ENCODE measurements at regions not wholly inside any gene's neighbourhood (a gene's known extent, or its start where the extent isn't known, plus 50 kb on each side); places are given as distances from the start of the nearest gene placed in this dataset.

- Histone ChIP-seq H3K36me3 (ENCODE audit: insufficient read depth, low read length) (no peaks in the 10 kb centered on the region), H3K4me1 (ENCODE audit: low read length) (no peaks in the 10 kb centered on the region), H3K4me2 (ENCODE audit: low read depth, low read length, poor library complexity, severe bottlenecking) (no peak overlapping the region), H3K79me2 (ENCODE audit: low read length) (no peaks in the 10 kb centered on the region), H3K27me3 (ENCODE audit: low read length) (no peaks in the 10 kb centered on the region), H3K27ac (ENCODE audit: low read length) (no peak overlapping the region), H3K9me3 (ENCODE audit: low read length) (no peaks in the 10 kb centered on the region), H2AFZ (ENCODE audit: low read length) (no peak overlapping the region), H3K9ac (ENCODE audit: low read length) (no peak overlapping the region), H3K9me2 (replicated peaks; ENCODE audit: insufficient read depth, low read length) (no peaks in the 10 kb centered on the region), H3K4me3 (ENCODE audit: low read length) (no peak overlapping the region), H4K20me1 (ENCODE audit: insufficient read depth, low read depth, low read length) (no peaks in the 10 kb centered on the region)
- no peak for DNase-seq
Observed at GRCh38 chr5:68141494-68141893, 74.1 kb upstream of the PIK3R1 start.

- no peak overlapping the region for H3K4me2 ChIP-seq (ENCODE audit: low read depth, low read length, poor library complexity, severe bottlenecking)
- H4K20me1 ChIP-seq (ENCODE audit: insufficient read depth, low read depth, low read length), result no peaks in the 10 kb centered on the region
- no peak overlapping the region for H2AFZ ChIP-seq (ENCODE audit: low read length)
- no peaks in the 10 kb centered on the region for H3K4me1 ChIP-seq (ENCODE audit: low read length)
- no peak overlapping the region for H3K27ac ChIP-seq (ENCODE audit: low read length)
- no peaks in the 10 kb centered on the region for H3K9me3 ChIP-seq (ENCODE audit: low read length)
- H3K36me3 ChIP-seq (ENCODE audit: insufficient read depth, low read length), result no peaks in the 10 kb centered on the region
- no peak overlapping the region for H3K4me3 ChIP-seq (ENCODE audit: low read length)
- no peaks in the 10 kb centered on the region for H3K27me3 ChIP-seq (ENCODE audit: low read length)
- no peak overlapping the region for H3K9ac ChIP-seq (ENCODE audit: low read length)
- H3K9me2 ChIP-seq (replicated peaks; ENCODE audit: insufficient read depth, low read length), result no peaks in the 10 kb centered on the region
- no peaks in the 10 kb centered on the region for H3K79me2 ChIP-seq (ENCODE audit: low read length)
- DNase-seq, result no peak
Observed at GRCh38 chr5:68140763-68141162, 74.8 kb upstream of the PIK3R1 start.

GRCh38 chr5:68139611-68140441 is 75.7 kb upstream of the PIK3R1 start:
- no peaks in the 10 kb centered on the region for H4K20me1 ChIP-seq (ENCODE audit: insufficient read depth, low read depth, low read length)
- H3K4me2 ChIP-seq (ENCODE audit: low read depth, low read length, poor library complexity, severe bottlenecking), result no peak overlapping the region
- no peaks in the 10 kb centered on the region for H3K9me2 ChIP-seq (replicated peaks; ENCODE audit: insufficient read depth, low read length)
- no peaks in the 10 kb centered on the region for H3K4me1 ChIP-seq (ENCODE audit: low read length)
- DNase-seq, result no peak
- no peak overlapping the region for H2AFZ ChIP-seq (ENCODE audit: low read length)
- H3K36me3 ChIP-seq (ENCODE audit: insufficient read depth, low read length), result no peaks in the 10 kb centered on the region
- no peak overlapping the region for H3K27ac ChIP-seq (ENCODE audit: low read length)
- H3K27me3 ChIP-seq (ENCODE audit: low read length), result no peaks in the 10 kb centered on the region
- no peak overlapping the region for H3K9ac ChIP-seq (ENCODE audit: low read length)
- no peaks in the 10 kb centered on the region for H3K79me2 ChIP-seq (ENCODE audit: low read length)
- no peaks in the 10 kb centered on the region for H3K9me3 ChIP-seq (ENCODE audit: low read length)
- no peak overlapping the region for H3K4me3 ChIP-seq (ENCODE audit: low read length)

- no peaks in the 10 kb centered on the region for H3K4me1 ChIP-seq (ENCODE audit: low read length)
- no peaks in the 10 kb centered on the region for H4K20me1 ChIP-seq (ENCODE audit: insufficient read depth, low read depth, low read length)
- no peak overlapping the region for H2AFZ ChIP-seq (ENCODE audit: low read length)
- H3K9me2 ChIP-seq (replicated peaks; ENCODE audit: insufficient read depth, low read length), result no peaks in the 10 kb centered on the region
- H3K4me3 ChIP-seq (ENCODE audit: low read length), result no peak overlapping the region
- H3K36me3 ChIP-seq (ENCODE audit: insufficient read depth, low read length), result no peaks in the 10 kb centered on the region
- no peak for DNase-seq
- no peak overlapping the region for H3K4me2 ChIP-seq (ENCODE audit: low read depth, low read length, poor library complexity, severe bottlenecking)
- H3K27ac ChIP-seq (ENCODE audit: low read length), result no peak overlapping the region
- no peaks in the 10 kb centered on the region for H3K27me3 ChIP-seq (ENCODE audit: low read length)
- no peaks in the 10 kb centered on the region for H3K9me3 ChIP-seq (ENCODE audit: low read length)
- H3K79me2 ChIP-seq (ENCODE audit: low read length), result no peaks in the 10 kb centered on the region
- H3K9ac ChIP-seq (ENCODE audit: low read length), result no peak overlapping the region
Observed at GRCh38 chr5:68137511-68138140, 77.9 kb upstream of the PIK3R1 start.

DNA sequence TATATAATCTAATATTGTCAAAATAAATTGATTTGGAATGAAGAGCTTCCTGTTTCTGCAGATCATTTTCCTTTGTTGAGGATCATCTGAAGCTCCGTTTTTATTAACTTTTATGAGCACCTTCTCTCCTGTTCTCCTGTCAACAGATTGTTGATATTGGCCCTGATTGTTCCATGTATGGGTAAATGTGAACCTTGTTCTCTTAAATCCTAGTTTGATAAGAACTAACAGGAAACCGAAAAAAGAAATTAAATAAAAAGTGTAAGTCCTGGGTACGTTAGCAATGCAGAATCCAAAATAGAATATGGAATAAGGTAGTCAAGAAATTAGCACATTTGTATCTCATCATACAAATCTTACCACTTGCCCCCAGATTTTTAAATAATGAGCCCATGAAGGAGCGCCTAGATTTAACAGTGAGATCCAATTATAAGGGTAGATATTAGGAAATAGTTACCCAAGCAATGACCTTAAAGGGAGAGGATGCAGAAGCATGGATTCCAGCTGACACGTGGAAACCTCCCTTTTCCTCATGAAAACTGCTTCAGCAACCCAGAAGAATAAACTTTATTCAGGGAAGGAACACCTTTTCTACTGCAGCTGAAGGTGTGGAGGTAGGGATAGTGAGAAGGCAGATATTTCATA is 80.8 kb upstream of the PIK3R1 start:
- H3K79me2 ChIP-seq (ENCODE audit: low read length), result no peaks in the 10 kb centered on the region
- no peak overlapping the region for H3K4me2 ChIP-seq (ENCODE audit: low read depth, low read length, poor library complexity, severe bottlenecking)
- no peaks in the 10 kb centered on the region for H3K27me3 ChIP-seq (ENCODE audit: low read length)
- H3K9me2 ChIP-seq (replicated peaks; ENCODE audit: insufficient read depth, low read length), result no peaks in the 10 kb centered on the region
- no peaks in the 10 kb centered on the region for H3K4me1 ChIP-seq (ENCODE audit: low read length)
- no peak overlapping the region for H3K27ac ChIP-seq (ENCODE audit: low read length)
- H4K20me1 ChIP-seq (ENCODE audit: insufficient read depth, low read depth, low read length), result no peaks in the 10 kb centered on the region
- H3K9me3 ChIP-seq (ENCODE audit: low read length), result no peaks in the 10 kb centered on the region
- no peaks in the 10 kb centered on the region for H3K36me3 ChIP-seq (ENCODE audit: insufficient read depth, low read length)
- no peak overlapping the region for H3K9ac ChIP-seq (ENCODE audit: low read length)
- no peak overlapping the region for H3K4me3 ChIP-seq (ENCODE audit: low read length)
- no peak for DNase-seq
- no peak overlapping the region for H2AFZ ChIP-seq (ENCODE audit: low read length)

DNA sequence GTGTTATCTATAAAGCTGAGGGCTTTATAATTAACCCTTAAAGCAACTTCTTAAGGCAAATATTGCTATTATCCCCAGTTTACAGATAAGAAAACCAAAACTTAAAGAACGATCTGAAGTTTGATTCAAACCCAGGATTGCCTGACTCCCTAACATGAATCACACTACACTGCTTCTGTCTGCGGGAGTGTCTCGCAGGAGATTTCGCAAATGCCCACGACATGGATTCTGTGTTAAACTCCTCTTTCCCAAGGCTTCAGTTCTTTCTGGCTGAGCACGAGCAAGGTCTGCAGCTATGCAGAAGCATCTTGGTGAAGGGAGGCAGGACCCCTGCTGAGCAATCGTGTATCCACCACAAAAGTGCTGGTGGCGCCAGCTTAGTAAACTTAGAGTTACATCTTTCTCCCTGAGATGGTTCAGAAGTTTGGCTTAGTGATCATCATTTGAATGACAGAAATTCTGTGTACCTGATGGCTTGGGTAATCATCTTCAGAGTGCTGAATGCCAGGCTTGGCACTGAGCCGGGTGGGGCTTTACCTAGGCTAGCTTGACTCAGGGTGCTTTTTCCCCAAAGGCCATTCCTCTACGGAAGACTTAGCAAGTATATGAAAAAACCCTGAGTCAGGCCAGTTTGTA is 81.4 kb upstream of the PIK3R1 start:
- H3K79me2 ChIP-seq (ENCODE audit: low read length), result no peaks in the 10 kb centered on the region
- DNase-seq, result no peak
- H3K36me3 ChIP-seq (ENCODE audit: insufficient read depth, low read length), result no peaks in the 10 kb centered on the region
- H3K4me2 ChIP-seq (ENCODE audit: low read depth, low read length, poor library complexity, severe bottlenecking), result no peak overlapping the region
- H3K4me1 ChIP-seq (ENCODE audit: low read length), result no peaks in the 10 kb centered on the region
- no peaks in the 10 kb centered on the region for H3K9me2 ChIP-seq (replicated peaks; ENCODE audit: insufficient read depth, low read length)
- H3K27ac ChIP-seq (ENCODE audit: low read length), result no peak overlapping the region
- no peaks in the 10 kb centered on the region for H3K9me3 ChIP-seq (ENCODE audit: low read length)
- no peak overlapping the region for H3K9ac ChIP-seq (ENCODE audit: low read length)
- no peaks in the 10 kb centered on the region for H3K27me3 ChIP-seq (ENCODE audit: low read length)
- no peaks in the 10 kb centered on the region for H4K20me1 ChIP-seq (ENCODE audit: insufficient read depth, low read depth, low read length)
- no peak overlapping the region for H2AFZ ChIP-seq (ENCODE audit: low read length)
- H3K4me3 ChIP-seq (ENCODE audit: low read length), result no peak overlapping the region

- no peak overlapping the region for H3K27ac ChIP-seq (ENCODE audit: low read length)
- H3K79me2 ChIP-seq (ENCODE audit: low read length), result no peaks in the 10 kb centered on the region
- no peaks in the 10 kb centered on the region for H3K36me3 ChIP-seq (ENCODE audit: insufficient read depth, low read length)
- no peak for DNase-seq
- H3K27me3 ChIP-seq (ENCODE audit: low read length), result no peaks in the 10 kb centered on the region
- H3K4me3 ChIP-seq (ENCODE audit: low read length), result no peak overlapping the region
- H2AFZ ChIP-seq (ENCODE audit: low read length), result no peak overlapping the region
- H3K4me1 ChIP-seq (ENCODE audit: low read length), result no peaks in the 10 kb centered on the region
- no peaks in the 10 kb centered on the region for H3K9me3 ChIP-seq (ENCODE audit: low read length)
- H4K20me1 ChIP-seq (ENCODE audit: insufficient read depth, low read depth, low read length), result no peaks in the 10 kb centered on the region
- no peak overlapping the region for H3K4me2 ChIP-seq (ENCODE audit: low read depth, low read length, poor library complexity, severe bottlenecking)
- H3K9me2 ChIP-seq (replicated peaks; ENCODE audit: insufficient read depth, low read length), result no peaks in the 10 kb centered on the region
- H3K9ac ChIP-seq (ENCODE audit: low read length), result no peak overlapping the region
Observed at GRCh38 chr5:68130253-68130652, 85.3 kb upstream of the PIK3R1 start.

- no peak overlapping the region for H3K4me3 ChIP-seq (ENCODE audit: low read length)
- DNase-seq, result no peak
- no peaks in the 10 kb centered on the region for H3K27me3 ChIP-seq (ENCODE audit: low read length)
- no peaks in the 10 kb centered on the region for H4K20me1 ChIP-seq (ENCODE audit: insufficient read depth, low read depth, low read length)
- no peaks in the 10 kb centered on the region for H3K79me2 ChIP-seq (ENCODE audit: low read length)
- H3K9me3 ChIP-seq (ENCODE audit: low read length), result no peaks in the 10 kb centered on the region
- H3K9ac ChIP-seq (ENCODE audit: low read length), result no peak overlapping the region
- H3K4me1 ChIP-seq (ENCODE audit: low read length), result no peaks in the 10 kb centered on the region
- no peak overlapping the region for H2AFZ ChIP-seq (ENCODE audit: low read length)
- no peak overlapping the region for H3K27ac ChIP-seq (ENCODE audit: low read length)
- no peak overlapping the region for H3K4me2 ChIP-seq (ENCODE audit: low read depth, low read length, poor library complexity, severe bottlenecking)
- no peaks in the 10 kb centered on the region for H3K9me2 ChIP-seq (replicated peaks; ENCODE audit: insufficient read depth, low read length)
- no peaks in the 10 kb centered on the region for H3K36me3 ChIP-seq (ENCODE audit: insufficient read depth, low read length)
Observed at GRCh38 chr5:68129364-68129763, 86.2 kb upstream of the PIK3R1 start.
